ENCODE measurements at regions not wholly inside any gene's neighbourhood (a gene's known extent, or its start where the extent isn't known, plus 50 kb on each side); places are given as distances from the start of the nearest gene placed in this dataset.
A peak's percentile ranks its signal among the peaks of the same experiment; 100 is the strongest.
"Not testable (repeated sequence)": the region's sequence is repeated elsewhere in the genome, so short reads cannot be mapped to it uniquely, and the experiment has no call there.

DNA sequence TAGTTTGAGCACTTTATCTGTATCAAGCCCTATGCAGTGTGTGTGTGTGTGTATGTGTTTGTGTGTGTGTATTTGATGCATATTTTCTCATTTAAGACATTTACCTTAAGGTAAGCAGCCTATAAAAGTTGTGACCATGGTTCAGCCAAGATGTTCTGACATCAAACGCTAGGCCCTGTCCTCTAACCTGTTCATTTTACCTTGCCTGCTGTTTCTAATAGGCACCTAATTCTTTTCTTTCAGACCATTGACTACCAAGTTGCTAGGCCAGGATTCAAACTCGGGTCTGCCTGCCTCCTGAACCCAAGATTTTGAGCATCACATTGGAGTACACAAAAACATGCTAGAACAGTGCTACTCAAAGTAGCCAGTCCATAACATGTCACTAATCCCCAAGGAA is 274.5 kb downstream of the PLK2 start:
- intact Hi-C loops (cut with DNase I): no loop called here
- no peak for DNase-seq

DNA sequence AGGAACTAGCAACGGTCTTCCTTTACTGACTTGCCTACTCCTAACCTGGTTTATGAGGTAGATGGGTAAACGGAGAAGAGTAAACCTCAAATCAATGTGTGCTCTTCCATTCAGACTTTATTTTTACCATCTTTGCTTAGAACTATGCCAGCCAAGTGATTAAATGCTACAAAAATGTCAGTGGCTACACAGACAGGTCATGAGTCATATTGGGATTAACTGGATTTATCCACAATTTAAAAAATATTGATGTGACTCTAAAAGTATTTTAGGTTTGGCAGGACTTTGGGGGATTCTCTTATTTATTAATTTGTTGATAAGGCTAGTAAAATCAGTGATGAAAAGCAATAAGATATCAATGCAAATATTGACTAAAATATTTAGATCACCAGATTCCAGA is 275.0 kb downstream of the PLK2 start:
- no peak for DNase-seq
- intact Hi-C loops (cut with DNase I): no loop called here

DNA sequence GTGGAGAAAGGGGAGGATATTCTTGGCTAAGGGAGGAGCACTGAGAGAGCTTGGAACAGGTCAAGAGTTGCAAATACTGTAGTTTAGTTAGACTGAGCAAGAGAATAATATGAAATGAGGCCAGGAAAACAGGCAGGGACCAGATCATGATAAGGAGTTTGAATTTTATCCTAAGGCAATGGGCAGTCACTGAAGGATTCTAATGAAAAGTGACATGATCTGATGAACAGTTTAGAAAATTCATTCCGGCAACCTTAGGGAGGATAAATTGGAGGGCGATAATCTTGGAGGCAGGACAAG is 276.1 kb downstream of the PLK2 start:
- DNase-seq: no peak
- intact Hi-C loops (cut with DNase I): no loop called here

DNA sequence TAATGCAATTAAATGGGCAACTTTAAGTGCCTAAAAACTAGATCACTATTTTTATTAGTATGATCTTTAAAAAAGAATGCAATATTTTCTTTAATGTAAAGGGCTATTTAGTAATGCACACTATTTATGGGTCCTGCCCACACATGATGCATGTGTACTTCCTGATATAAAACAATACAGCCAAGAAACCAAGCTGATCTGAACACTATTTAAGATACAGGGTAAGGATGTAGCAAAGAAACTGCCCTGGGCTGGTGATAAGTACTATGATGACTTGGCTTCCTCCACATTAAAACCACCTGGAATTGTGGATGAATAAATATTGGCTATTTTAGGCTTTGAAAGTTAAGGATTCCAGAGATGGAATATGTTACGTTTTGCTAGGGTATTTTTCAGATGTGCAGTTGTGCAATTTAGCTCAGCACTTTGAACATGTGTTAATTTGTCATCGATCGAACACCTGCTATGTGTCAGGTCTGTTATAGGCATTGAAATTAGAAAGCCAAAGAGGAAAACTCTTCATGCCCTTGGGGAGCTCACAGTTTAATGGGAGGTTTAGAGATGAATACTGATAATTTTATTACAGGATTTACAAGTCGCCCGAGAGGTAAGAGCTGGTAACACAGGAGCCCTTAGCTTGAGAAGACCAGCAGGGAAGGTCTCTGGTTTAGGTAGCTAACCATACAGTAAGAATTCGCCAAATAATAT is 276.7 kb downstream of the PLK2 start:
- DNase-seq: no peak
- intact Hi-C loops (cut with DNase I): no loop called here

DNA sequence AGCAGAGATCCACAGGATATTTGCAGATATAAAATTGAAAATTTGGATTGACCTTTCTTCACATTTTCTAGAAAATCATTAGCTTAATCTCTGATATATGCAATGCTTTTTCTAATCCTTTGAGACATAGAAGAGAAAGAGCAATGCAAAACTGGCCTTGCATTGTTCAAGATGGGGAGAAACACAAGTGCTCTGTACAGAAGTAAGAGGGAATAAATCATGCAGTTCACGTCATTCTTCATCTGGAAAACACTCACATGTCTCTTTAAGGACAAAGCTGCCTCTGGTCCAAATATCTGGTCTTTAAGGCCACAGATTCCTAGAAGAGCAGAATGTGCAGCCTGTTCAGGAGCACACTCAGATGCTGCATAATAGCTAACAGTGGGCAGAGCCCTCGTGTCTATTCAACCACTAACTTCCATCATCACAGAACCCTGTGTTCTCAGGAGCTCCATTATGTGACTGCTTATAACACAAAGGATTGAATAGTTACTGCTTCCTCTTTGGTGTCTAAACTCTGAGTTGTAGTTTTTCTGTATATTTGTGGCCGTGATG is 277.5 kb downstream of the PLK2 start:
- DNase-seq: peak in 2 of 42 donors; percentile 9 to 24
- intact Hi-C loops (cut with DNase I): no loop called here

DNA sequence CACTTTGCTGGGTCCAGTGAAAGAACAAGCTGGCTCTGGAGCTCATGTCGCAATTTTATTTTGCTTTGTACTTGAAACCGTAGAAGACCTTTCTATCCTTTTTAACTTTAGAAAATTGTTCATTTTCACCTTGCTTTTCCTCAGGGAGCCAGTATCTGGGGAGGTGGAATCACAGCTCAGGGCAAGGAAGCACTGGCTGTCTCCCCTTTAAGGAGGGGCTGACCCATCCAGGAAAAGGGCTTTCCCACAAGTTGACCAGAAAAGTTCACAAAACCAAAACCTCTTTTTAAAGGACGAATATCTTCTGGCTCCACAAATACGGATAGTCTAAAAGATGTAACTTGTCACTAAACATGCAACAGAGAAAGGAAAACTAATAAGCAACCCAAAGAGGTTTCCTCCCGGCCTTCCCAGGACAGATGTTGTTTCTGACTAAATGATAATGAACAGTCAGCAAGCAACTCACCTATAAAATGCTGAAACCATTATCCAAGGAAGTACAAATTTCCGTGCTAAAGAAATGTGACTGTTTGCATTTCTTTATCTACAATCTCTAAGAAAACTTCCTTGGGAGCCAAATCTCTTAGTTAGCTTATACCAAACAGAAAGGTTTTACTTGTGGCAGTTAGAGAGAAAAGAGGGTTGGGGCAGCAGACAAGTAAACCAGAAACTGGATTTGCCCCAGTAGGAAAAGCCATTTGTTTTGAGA is 278.2 kb downstream of the PLK2 start:
- DNase-seq: no peak
- intact Hi-C loops (cut with DNase I): no loop called here

DNA sequence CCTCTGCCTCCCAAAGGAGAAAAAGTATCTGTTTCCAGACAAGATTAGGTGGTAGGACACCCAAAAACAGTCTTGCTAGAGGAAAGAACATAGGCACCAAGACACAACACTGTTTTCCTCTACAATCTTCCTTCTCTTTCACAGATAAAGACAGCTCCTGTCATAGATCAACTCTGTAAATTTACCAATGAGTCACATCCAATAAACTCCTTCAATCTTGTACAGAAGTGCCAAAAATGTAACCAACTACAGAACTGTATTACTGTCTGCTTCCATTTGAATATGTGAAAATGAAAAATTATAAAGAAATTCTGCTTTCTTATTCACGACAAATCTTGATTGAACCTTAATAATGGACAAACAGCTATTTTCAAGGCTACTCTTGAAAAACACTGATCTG is 286.9 kb downstream of the PLK2 start:
- DNase-seq: no peak
- intact Hi-C loops (cut with DNase I): no loop called here

DNA sequence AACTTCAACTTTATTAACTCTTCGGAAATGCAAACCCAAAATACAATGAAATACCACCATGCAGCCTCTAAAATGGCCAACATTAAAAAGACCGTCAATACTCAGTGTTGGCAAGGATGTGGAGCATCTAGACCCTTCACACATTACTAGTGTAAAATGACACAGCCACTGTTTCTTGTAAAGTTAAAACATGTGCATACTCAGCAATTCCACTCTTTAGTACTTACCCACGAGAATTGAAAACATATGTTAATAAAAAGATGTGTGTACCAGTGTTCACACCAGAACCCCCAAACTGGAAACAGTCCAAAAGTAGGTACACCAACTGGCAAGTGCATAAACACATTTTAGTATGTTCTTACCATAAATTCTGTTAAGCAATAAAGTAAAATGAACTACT is 294.7 kb downstream of the PLK2 start:
- DNase-seq: no peak
- intact Hi-C loops (cut with DNase I): no loop called here

DNA sequence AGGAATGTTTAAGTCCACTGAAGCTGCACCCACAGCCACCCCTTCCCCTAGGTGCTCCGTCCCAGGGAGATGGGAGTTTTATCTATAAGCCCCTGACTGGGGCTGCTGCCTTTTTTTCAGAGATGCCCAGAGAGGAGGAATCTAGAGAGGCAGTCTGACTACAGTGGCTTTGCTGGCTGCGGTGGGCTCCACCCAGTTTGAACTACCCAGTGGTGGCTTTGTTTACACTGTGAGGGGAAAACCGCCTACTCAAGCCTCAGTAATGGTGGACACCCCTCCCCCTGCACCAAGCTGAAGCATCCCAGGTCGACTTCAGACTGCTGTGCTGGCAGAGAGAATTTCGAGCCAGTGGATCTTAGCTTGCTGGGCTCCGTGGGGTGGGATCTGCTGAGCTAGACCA is 298.0 kb downstream of the PLK2 start:
- intact Hi-C loops (cut with DNase I); DNase-seq: not testable (repeated sequence)

DNA sequence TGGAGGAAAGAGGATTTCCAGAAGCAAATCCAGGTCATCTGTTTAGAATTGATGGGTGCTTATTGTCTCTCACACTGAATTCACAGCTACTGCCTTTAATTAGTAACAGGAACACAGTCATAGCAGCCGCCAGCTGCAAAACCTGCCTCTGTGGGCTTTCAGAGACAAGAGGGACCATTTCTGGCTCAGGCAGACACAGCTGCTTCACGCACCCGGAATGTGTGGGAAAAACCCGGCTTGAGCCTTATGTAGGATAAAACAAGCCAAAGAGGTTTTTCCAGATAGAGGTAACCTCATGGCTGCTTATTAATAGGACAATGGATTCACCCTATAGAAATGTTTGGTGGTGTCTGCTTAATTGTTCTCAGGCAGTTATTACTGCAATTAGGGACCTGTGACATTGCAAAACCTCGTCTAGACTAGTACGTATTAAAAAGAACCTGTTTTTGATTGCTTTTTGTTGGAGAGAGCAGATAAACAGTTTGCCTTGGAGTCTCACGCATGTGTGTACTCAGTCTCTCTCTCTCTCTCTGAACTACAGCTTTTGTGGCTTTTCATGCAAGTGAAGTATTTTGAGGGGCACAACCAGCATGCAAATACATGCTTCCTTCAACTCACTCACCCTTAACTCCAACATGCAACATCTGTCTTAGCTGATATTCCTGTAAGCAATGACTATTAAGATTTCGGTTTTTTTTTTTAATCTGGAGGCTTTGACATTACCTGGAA is 302.7 kb downstream of the PLK2 start:
- peak in 33 of 42 donors; percentile 5 to 63 (median 23) for DNase-seq

DNA sequence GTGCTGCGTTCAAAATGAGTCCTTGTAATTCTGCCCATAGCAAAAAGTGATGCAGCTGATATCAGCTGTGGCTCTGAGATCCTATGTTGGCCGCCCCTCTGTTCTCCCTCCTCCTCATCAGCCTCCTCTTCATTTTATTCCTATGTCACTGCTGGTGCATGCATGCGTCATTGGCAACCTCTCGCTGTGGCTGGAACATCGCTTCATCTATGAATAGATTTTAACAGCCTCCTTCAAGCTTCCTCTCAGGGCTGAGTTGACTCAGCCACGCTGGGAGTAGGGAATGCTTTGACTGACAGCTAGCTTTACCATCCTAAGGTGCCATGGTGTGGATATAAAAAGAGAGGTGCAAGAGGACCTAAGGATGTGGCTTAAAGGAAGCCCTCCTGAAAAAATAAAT is 303.5 kb downstream of the PLK2 start:
- intact Hi-C loops (cut with DNase I): no loop called here
- peak; percentile 39 to 94 (median 75) for DNase-seq

More for the DNA sequence above, 302.7 kb downstream of the PLK2 start:
- intact Hi-C loops (cut with DNase I): no loop called here

DNA sequence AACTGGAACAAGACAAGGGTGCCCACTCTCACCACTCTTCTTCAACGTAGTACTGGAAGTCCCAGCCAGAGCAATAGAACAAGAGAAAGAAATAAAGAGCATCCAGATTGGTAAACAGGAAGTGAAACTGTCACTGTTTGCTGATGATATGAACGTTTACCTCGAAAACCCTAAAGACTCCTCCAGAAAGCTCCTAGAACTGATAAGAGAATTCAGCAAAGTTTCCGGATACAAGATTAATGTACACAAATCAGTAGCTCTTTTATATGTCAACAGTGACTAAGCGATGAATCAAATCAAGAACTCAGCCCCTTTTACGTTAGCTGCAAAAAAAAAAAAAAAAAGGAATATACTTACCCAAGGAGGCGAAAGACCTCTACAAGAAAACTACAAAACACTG is 306.6 kb downstream of the PLK2 start:
- no peak for DNase-seq
- intact Hi-C loops (cut with DNase I): no loop called here

DNA sequence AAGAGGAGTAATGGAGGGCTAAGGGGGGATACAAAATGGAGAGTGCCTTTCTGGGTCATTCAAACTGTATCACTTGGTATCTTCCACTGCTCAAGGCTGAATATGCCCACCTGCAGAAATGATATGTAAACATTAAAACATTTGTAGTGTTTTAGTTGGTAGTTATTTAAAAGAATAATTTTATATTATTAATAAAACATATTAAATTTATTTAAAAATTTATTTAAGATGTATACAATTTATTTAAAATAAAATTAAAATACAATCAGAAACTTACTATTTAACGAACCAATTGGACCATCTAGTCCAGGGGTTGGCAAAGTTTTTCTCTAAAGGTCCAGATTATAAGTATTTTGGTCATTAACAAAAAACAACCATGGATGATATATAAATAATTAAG is 308.5 kb downstream of the PLK2 start:
- intact Hi-C loops (cut with DNase I): no loop called here
- DNase-seq: no peak

DNA sequence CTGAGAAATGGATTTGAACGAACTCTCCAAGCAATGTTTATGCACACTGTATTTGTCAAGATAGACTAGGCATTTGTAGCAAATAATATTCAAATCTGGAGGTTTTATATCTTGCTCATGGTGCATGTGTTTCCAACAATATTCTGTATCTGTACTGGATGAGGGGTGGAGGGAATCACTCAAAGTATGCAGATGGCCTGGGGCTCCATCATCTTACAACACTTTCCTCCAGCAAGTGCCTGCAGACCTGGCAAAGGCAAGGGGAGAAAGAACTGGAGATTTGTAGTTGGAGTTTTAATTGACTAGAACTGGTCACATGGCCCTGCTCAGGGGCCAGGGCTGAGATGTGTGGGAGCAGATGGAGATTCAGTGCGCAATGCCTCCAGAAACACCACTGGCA is 309.0 kb downstream of the PLK2 start:
- no peak for DNase-seq
- intact Hi-C loops (cut with DNase I): no loop called here

DNA sequence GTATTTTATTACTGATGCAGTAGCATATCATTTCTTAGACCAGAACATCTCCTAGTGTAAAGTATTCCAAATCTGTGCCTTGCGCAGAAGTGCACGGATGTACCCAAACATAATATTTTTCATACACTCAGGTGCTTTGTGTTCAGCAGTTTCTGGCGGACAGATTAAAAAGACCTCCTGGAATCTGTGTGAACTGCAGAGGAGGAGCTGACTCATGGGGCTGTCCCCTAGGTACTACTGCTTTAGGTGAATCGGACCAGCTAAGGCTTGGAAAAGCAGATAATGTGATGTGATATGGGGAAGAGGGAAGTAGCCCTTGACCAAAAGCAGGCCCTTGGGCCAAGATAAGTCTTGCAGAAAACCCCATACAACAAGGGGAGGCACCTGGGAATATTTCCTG is 310.1 kb downstream of the PLK2 start:
- intact Hi-C loops (cut with DNase I): no loop called here
- no peak for DNase-seq

DNA sequence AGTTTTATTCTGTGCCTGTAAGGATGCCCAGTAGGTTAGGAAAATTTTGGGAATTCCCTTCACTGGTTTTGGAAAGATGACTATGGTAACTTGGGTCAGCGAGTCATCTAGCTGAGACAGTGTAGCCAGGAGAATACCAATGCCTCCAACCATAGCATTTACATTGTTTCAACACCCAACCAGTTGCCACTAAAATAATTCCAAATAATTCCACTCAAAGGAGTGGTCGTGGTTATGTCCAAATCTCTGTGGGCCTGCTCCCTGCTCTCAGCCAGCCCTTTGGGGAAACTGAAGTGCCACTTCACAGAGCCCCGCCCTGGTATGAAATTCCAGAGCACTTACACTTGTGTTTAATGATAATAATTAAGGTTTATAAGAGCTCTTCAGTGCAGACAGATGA is 310.5 kb downstream of the PLK2 start:
- DNase-seq: no peak

DNA sequence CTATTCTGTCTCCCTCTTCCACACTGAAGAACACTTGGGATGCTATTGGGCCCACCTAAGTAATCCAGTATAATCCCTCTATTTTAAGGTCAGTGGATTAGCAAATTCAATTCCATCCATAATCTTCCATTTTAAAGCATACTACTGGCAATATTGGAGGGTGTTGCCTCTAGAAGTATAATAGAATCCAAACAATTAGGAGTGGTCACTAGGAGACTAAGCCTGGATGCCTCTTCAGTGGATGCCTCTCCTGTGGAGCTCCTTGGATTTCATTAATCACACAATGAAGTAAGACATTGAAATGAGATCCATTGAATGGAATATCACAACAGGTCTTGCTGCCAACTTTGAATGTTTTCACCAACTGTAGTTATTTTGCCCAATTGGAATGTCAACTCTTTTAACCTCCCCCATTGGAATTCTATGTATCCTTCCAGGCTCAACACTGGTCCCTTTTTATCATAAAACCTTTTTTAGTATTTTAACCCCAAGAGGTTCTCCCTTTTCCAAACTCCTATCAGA is 311.6 kb downstream of the PLK2 start:
- DNase-seq: no peak
- intact Hi-C loops (cut with DNase I): no loop called here

More for the DNA sequence above, 310.5 kb downstream of the PLK2 start:
- intact Hi-C loops (cut with DNase I): no loop called here

DNA sequence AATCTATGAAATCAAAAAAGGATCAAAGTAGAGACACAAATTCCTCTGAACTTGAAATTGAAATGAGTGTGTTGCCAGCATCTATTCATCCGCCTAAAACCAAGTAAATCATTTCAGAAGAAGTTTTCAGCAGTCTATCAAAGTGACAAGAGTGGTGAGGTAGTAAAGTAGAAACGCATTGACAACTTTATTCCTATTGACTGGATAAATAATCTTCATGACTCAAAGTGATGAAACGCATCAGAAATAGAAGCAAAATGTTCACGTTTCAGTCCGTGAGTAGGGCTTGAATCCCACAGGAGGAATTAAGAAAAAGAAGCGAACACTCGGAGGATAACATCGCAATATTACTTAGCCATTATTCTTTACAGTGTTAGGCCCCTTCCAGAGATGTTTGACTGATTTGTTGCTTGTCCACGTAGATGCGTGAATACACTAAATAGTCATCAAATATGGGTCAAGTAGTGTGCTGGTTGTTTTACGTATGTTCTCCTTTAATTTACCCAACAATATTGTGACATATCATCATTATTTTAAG is 314.4 kb downstream of the PLK2 start:
- intact Hi-C loops (cut with DNase I): no loop called here
- DNase-seq: no peak

DNA sequence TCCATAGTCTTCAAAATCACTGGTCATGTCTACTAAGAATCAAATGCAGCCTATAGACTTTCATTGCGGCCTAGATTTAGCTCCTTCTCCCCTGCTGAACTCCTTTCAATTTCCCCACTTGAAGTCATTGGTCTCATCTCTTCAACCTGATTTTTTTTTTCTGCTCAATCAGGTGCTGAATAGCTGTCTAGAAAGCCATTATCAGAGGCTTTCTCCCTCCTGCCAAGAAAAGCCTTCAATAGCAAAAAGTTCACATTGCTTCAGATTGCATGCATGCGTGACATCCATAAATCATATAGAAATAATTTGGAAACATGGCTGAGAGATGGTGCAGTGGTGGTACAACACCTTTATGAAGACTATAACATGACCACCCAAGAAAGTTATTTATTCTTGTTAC is 316.2 kb downstream of the PLK2 start:
- DNase-seq: no peak

DNA sequence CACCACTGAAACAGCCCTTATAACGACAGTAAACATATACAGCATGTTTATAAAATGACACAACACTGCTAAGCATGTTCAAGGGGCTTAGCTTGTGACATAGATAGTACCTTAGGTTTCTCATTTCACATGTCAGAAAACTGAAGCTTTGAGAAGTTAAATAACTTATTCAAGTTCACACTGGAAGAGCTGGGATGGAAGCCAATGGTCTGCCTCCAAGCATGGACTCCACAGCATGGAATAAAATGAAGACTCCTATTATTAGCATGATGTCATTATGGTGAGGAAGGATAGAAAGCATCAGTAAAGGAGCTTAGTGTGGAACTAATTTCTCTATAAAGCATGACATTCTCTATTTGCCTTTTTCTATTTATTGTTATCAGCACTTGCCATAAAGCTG is 316.7 kb downstream of the PLK2 start:
- intact Hi-C loops (cut with DNase I): no loop called here
- no peak for DNase-seq

More for the DNA sequence above, 316.2 kb downstream of the PLK2 start:
- intact Hi-C loops (cut with DNase I): no loop called here

Data from head of caudate nucleus (tissue), 42 donors.